Activated B cell treated with CpG ODN at 0.5 μM for 24 hours (primary cell): ENCODE measurements at regions not wholly inside any gene's neighbourhood (a gene's known extent, or its start where the extent isn't known, plus 50 kb on each side); places are given as distances from the start of the nearest gene placed in this dataset.

Source experiments
- ATAC-seq: fragments of 200-7000 bp; cut with Tn5 transposase; one replicate; pipeline ENCODE4 v1.10.0; 2021; ENCODE audit warnings: low read depth, mild to moderate bottlenecking, moderate library complexity
- CTCF ChIA-PET: fragments of 350-600 bp; sonication (Branson Sonifier 250); formaldehyde crosslinking; loops from one replicate; lab custom pipeline; 2021; ENCODE audit warnings: antibody characterized with exemption; lab: Charles Lee
- POLR2A ChIA-PET: fragments of 350-600 bp; sonication (Branson Sonifier 250); formaldehyde crosslinking; loops from one replicate; lab custom pipeline; 2021; ENCODE audit warnings: antibody characterized with exemption; lab: Charles Lee
- DNase-seq: peaks from one replicate; pipeline ENCODE4 v3.0.0; 2022
- H3K27ac Mint-ChIP-seq: one replicate; pipeline ENCODE4 v1.8.0; 2020; ENCODE audit warnings: mixed read lengths
- H3K27me3 Mint-ChIP-seq: one replicate; pipeline ENCODE4 v1.8.0; 2021; ENCODE audit warnings: mixed read lengths
- H3K36me3 Mint-ChIP-seq: one replicate; pipeline ENCODE4 v1.8.0; 2021; ENCODE audit warnings: low read depth, mixed read lengths
- H3K4me1 Mint-ChIP-seq: one replicate; pipeline ENCODE4 v1.8.0; 2021; ENCODE audit warnings: mixed read lengths
- H3K4me3 Mint-ChIP-seq: one replicate; pipeline ENCODE4 v1.8.0; 2020; ENCODE audit warnings: mild to moderate bottlenecking, mixed read lengths
- H3K9me3 Mint-ChIP-seq: one replicate; pipeline ENCODE4 v1.8.0; 2020; ENCODE audit warnings: mixed read lengths
- CTCF ChIP-seq: fragments of 200-600 bp; IDR thresholded peaks from one replicate; pipeline ENCODE4 v1.8.0; 2022; ENCODE audit warnings: antibody characterized with exemption, mild to moderate bottlenecking
- intact Hi-C: fragments of 100-400 bp; cut with micrococcal nuclease; formaldehyde crosslinking; loops from one replicate; pipeline ENCODE4 v1.15.1; 2024

GRCh38 chr2:14387332-14387731 lies 245.2 kb upstream of the LRATD1 start:
- Mint-ChIP-seq H3K9me3 (no peaks in the 10 kb centered on the region), H3K36me3 (no peaks in the 10 kb centered on the region), H3K4me1 (no peaks in the 10 kb centered on the region), H3K27me3 (no peaks in the 10 kb centered on the region), H3K27ac (no peak overlapping the region), H3K4me3 (no peak overlapping the region)
- ChIA-PET CTCF (no interaction called here), POLR2A (no interaction called here)
- TF ChIP-seq CTCF, result no peak
- ATAC-seq, result no peak
- intact Hi-C loops, result no loop called here
- no peak for DNase-seq

- no peaks in the 10 kb centered on the region for H3K4me1 Mint-ChIP-seq
- no peak overlapping the region for H3K4me3 Mint-ChIP-seq
- ATAC-seq (no peak), DNase-seq (no peak)
- no peaks in the 10 kb centered on the region for H3K36me3 Mint-ChIP-seq
- no peaks in the 10 kb centered on the region for H3K27me3 Mint-ChIP-seq
- POLR2A ChIA-PET, result no interaction called here
- CTCF ChIA-PET, result no interaction called here
- H3K9me3 Mint-ChIP-seq, result no peaks in the 10 kb centered on the region
- intact Hi-C loops, result no loop called here
- TF ChIP-seq CTCF, result no peak
- no peak overlapping the region for H3K27ac Mint-ChIP-seq
Observed at GRCh38 chr2:14388724-14389123, 243.8 kb upstream of the LRATD1 start.

- Mint-ChIP-seq H3K27me3 (no peaks in the 10 kb centered on the region), H3K9me3 (no peaks in the 10 kb centered on the region), H3K4me1 (no peaks in the 10 kb centered on the region), H3K27ac (no peak overlapping the region), H3K36me3 (no peaks in the 10 kb centered on the region), H3K4me3 (no peak overlapping the region)
- no peak for TF ChIP-seq CTCF
- ATAC-seq (no peak), DNase-seq (no peak)
- ChIA-PET POLR2A (no interaction called here), CTCF (no interaction called here)
- intact Hi-C loops, result no loop called here
Observed at GRCh38 chr2:14396533-14397083, 235.9 kb upstream of the LRATD1 start.

- intact Hi-C loops, result no loop called here
- Mint-ChIP-seq H3K27me3 (no peaks in the 10 kb centered on the region), H3K9me3 (no peaks in the 10 kb centered on the region), H3K36me3 (no peaks in the 10 kb centered on the region), H3K4me3 (no peak overlapping the region), H3K27ac (no peak overlapping the region), H3K4me1 (no peaks in the 10 kb centered on the region)
- ATAC-seq, result no peak
- no peak for TF ChIP-seq CTCF
- ChIA-PET CTCF (no interaction called here), POLR2A (no interaction called here)
- DNase-seq, result no peak
Observed at GRCh38 chr2:14398641-14399040, 233.9 kb upstream of the LRATD1 start.

- DNase-seq (no peak), ATAC-seq (no peak)
- TF ChIP-seq CTCF, result no peak
- H3K27ac Mint-ChIP-seq, result no peak overlapping the region
- no peaks in the 10 kb centered on the region for H3K4me1 Mint-ChIP-seq
- no peak overlapping the region for H3K4me3 Mint-ChIP-seq
- no peaks in the 10 kb centered on the region for H3K36me3 Mint-ChIP-seq
- intact Hi-C loops, result no loop called here
- ChIA-PET POLR2A (no interaction called here), CTCF (no interaction called here)
- H3K9me3 Mint-ChIP-seq, result no peaks in the 10 kb centered on the region
- no peaks in the 10 kb centered on the region for H3K27me3 Mint-ChIP-seq
Observed at GRCh38 chr2:14401873-14402272, 230.6 kb upstream of the LRATD1 start.
